ENCODE measurements at regions not wholly inside any gene's neighbourhood (a gene's known extent, or its start where the extent isn't known, plus 50 kb on each side); places are given as distances from the start of the nearest gene placed in this dataset.
A peak's percentile ranks its signal among the peaks of the same experiment; 100 is the strongest.

DNA sequence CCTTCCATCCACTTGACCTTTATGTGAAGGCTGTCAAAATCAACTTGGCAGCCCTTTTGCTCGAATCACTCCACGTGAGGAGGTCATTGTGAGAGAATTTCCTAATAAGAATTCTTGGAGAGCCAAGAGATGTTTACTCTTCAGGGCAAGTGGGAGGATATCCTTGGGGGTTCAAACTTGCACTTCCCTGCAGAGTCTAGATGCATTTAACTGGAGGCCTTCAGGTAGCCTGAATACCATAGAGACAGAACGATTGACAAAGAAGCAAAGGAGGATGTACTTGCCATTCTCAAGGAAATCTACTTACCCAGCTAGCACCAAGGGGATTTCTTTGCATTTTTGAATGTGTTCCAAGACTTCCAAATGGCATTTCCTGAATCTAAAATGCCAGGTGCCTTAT is 1702.6 kb upstream of the FLRT2 start:
- DNase-seq (ENCODE audit: low read depth, low spot score) (peak; percentile 4), FAIRE-seq (no peak)
- no peak overlapping the region for H3K4me2 ChIP-seq (ENCODE audit: insufficient read depth, low read length)
- H3K36me3 ChIP-seq (ENCODE audit: control insufficient read depth in 2 of 2, extremely low read depth in 1 of 2, insufficient read depth in 2 of 2, low read length in 2 of 2): no peaks in the 10 kb centered on the region
- POLR2A ChIA-PET: no interaction called here
- H3K79me2 ChIP-seq (ENCODE audit: control insufficient read depth, insufficient read depth, low read length): no peaks in the 10 kb centered on the region
- no peak overlapping the region for H3K9ac ChIP-seq (replicated peaks; ENCODE audit: extremely low read depth, insufficient read depth, low read length)
- no peaks in the 10 kb centered on the region for H3K9me3 ChIP-seq (replicated peaks; ENCODE audit: control insufficient read depth, insufficient read depth, low read length)
- H3K9me1 ChIP-seq (replicated peaks; ENCODE audit: control insufficient read depth, extremely low read depth, insufficient read depth, low read length): no peaks in the 10 kb centered on the region
- intact Hi-C loops (cut with micrococcal nuclease): no loop called here
- dilution Hi-C loops (cut with MboI; ENCODE audit: extremely low pct_ligation_motif_present, low sequenced_read_pairs): no loop called here
- no peaks in the 10 kb centered on the region for H3K4me1 ChIP-seq (ENCODE audit: control insufficient read depth, extremely low read depth, insufficient read depth, low read length)
- TF ChIP-seq GATA2 (IDR thresholded peaks at IDR 0.05; ENCODE audit: insufficient read depth, insufficient read length, low read depth, low read length): no peak
- no peak for TF ChIP-seq MYC (IDR thresholded peaks at IDR 0.05; ENCODE audit: low read depth, low read length)
- TF ChIP-seq FOS (IDR thresholded peaks at IDR 0.05; ENCODE audit: borderline replicate concordance, insufficient read depth, low read length): no peak
- no peak for TF ChIP-seq POLR2A (IDR thresholded peaks at IDR 0.05; ENCODE audit: low read depth, low read length)
- no peak for TF ChIP-seq EZH2 (IDR thresholded peaks at IDR 0.05; ENCODE audit: borderline replicate concordance, low read depth, low read length, severe bottlenecking)
- TF ChIP-seq, protein P1, sequence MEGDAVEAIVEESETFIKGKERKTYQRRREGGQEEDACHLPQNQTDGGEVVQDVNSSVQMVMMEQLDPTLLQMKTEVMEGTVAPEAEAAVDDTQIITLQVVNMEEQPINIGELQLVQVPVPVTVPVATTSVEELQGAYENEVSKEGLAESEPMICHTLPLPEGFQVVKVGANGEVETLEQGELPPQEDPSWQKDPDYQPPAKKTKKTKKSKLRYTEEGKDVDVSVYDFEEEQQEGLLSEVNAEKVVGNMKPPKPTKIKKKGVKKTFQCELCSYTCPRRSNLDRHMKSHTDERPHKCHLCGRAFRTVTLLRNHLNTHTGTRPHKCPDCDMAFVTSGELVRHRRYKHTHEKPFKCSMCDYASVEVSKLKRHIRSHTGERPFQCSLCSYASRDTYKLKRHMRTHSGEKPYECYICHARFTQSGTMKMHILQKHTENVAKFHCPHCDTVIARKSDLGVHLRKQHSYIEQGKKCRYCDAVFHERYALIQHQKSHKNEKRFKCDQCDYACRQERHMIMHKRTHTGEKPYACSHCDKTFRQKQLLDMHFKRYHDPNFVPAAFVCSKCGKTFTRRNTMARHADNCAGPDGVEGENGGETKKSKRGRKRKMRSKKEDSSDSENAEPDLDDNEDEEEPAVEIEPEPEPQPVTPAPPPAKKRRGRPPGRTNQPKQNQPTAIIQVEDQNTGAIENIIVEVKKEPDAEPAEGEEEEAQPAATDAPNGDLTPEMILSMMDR (IDR thresholded peaks at IDR 0.05; ENCODE audit: extremely low read depth in 1 of 2, insufficient read depth in 1 of 2, low read depth in 1 of 2, low read length in 2 of 2): no peak
- TF ChIP-seq POLR2AphosphoS5 (IDR thresholded peaks at IDR 0.05; ENCODE audit: insufficient read depth, low read depth, low read length): no peak
- TF ChIP-seq JUN (IDR thresholded peaks at IDR 0.05; ENCODE audit: borderline replicate concordance, insufficient read depth, insufficient read length, low read depth): no peak
- TF ChIP-seq, protein P2, sequence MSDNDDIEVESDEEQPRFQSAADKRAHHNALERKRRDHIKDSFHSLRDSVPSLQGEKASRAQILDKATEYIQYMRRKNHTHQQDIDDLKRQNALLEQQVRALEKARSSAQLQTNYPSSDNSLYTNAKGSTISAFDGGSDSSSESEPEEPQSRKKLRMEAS (IDR thresholded peaks at IDR 0.05; ENCODE audit: insufficient read depth, insufficient read length): no peak
- no peak overlapping the region for H2AFZ ChIP-seq (ENCODE audit: low read depth, low read length)
- no TSS peak for BruUV-seq (replicated peaks)
- CTCF ChIA-PET: interaction anchor here (0.7 kb wide), 1 partner anchor 11 kb away, joined by 3 read pairs; no protein-coding TSS in a partner anchor
- no peaks in the 10 kb centered on the region for H3K27me3 ChIP-seq (ENCODE audit: control insufficient read depth in 2 of 2, insufficient read depth in 2 of 2, low read length in 2 of 2)
- no peak overlapping the region for H3K4me3 ChIP-seq (replicated peaks in 1 of 3; ENCODE audit: insufficient read depth in 1 of 3, low read depth in 1 of 3, low read length in 3 of 3)
- H3K27ac ChIP-seq (ENCODE audit: insufficient read depth, low read depth, low read length): no peak overlapping the region
- H4K20me1 ChIP-seq (replicated peaks; ENCODE audit: control insufficient read depth, extremely low read depth, insufficient read depth, low read length): no peaks in the 10 kb centered on the region
